ENCODE measurements at regions not wholly inside any gene's neighbourhood (a gene's known extent, or its start where the extent isn't known, plus 50 kb on each side); places are given as distances from the start of the nearest gene placed in this dataset.

- TF ChIP-seq MXI1 (conservative IDR thresholded peaks at IDR 0.05; ENCODE audit: poor library complexity, severe bottlenecking) = no peak
- TF ChIP-seq, protein P1, sequence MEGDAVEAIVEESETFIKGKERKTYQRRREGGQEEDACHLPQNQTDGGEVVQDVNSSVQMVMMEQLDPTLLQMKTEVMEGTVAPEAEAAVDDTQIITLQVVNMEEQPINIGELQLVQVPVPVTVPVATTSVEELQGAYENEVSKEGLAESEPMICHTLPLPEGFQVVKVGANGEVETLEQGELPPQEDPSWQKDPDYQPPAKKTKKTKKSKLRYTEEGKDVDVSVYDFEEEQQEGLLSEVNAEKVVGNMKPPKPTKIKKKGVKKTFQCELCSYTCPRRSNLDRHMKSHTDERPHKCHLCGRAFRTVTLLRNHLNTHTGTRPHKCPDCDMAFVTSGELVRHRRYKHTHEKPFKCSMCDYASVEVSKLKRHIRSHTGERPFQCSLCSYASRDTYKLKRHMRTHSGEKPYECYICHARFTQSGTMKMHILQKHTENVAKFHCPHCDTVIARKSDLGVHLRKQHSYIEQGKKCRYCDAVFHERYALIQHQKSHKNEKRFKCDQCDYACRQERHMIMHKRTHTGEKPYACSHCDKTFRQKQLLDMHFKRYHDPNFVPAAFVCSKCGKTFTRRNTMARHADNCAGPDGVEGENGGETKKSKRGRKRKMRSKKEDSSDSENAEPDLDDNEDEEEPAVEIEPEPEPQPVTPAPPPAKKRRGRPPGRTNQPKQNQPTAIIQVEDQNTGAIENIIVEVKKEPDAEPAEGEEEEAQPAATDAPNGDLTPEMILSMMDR (IDR thresholded peaks at IDR 0.05; ENCODE audit: poor library complexity, severe bottlenecking) = no peak
- TF ChIP-seq SMC3 (conservative IDR thresholded peaks at IDR 0.05; ENCODE audit: poor library complexity) = no peak
- no peak for TF ChIP-seq EZH2 (IDR thresholded peaks at IDR 0.05; ENCODE audit: borderline replicate concordance, insufficient read depth, low read length, poor library complexity, severe bottlenecking)
- no peak for TF ChIP-seq POLR2AphosphoS5 (IDR thresholded peaks at IDR 0.05)
- no peak for TF ChIP-seq RAD21 (conservative IDR thresholded peaks at IDR 0.05)
These were observed 201.7 kb upstream of the RAB4A start for GRCh38 chr1:229069176-229069575.
